DOHH2 (cell line): ENCODE measurements at regions not wholly inside any gene's neighbourhood (a gene's known extent, or its start where the extent isn't known, plus 50 kb on each side); places are given as distances from the start of the nearest gene placed in this dataset.

Experiments used
- EZH2phosphoT487 ChIP-seq: fragments of 200-600 bp; sonication (generic); IDR thresholded peaks from 2 replicates; pipeline ENCODE4 v1.6.1; 2017; ENCODE audit warnings: borderline replicate concordance, mild to moderate bottlenecking, antibody characterized with exemption, low read length, moderate library complexity, mixed read lengths
- TF ChIP-seq, protein P1 (sequence below): fragments of 200-600 bp; sonication (generic); IDR thresholded peaks from one replicate; pipeline ENCODE4 v1.5.1; 2014; ENCODE audit warnings: antibody characterized with exemption, mild to moderate bottlenecking, low read depth, low read length; ENCODE audit not compliant: poor library complexity, severe bottlenecking

DNA sequence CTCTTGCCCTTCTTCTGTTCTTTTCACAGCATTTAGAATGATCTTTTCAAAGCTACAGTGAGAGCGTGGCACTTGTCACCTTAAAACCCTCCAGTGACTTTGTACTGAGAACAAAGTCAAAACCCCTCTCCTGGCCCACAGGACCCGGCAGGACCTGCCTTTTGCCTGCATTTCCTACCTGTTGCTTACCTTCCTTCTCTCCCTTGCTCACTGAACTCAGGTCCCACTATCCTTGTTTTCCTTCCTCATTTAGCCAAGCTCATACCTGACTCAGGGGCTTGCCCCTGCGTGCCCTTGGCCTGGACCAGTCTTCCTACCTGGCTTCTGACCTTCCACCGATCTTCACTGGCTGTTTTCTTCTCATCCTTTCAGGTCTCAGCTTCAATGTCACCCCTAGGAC lies 112.3 kb upstream of the PRMT8 start:
- TF ChIP-seq, protein P1, sequence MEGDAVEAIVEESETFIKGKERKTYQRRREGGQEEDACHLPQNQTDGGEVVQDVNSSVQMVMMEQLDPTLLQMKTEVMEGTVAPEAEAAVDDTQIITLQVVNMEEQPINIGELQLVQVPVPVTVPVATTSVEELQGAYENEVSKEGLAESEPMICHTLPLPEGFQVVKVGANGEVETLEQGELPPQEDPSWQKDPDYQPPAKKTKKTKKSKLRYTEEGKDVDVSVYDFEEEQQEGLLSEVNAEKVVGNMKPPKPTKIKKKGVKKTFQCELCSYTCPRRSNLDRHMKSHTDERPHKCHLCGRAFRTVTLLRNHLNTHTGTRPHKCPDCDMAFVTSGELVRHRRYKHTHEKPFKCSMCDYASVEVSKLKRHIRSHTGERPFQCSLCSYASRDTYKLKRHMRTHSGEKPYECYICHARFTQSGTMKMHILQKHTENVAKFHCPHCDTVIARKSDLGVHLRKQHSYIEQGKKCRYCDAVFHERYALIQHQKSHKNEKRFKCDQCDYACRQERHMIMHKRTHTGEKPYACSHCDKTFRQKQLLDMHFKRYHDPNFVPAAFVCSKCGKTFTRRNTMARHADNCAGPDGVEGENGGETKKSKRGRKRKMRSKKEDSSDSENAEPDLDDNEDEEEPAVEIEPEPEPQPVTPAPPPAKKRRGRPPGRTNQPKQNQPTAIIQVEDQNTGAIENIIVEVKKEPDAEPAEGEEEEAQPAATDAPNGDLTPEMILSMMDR, result no peak
- no peak for TF ChIP-seq EZH2phosphoT487
